Midbrain (tissue), 1 donor: ENCODE measurements at regions not wholly inside any gene's neighbourhood (a gene's known extent, or its start where the extent isn't known, plus 50 kb on each side); places are given as distances from the start of the nearest gene placed in this dataset.
"Not testable (repeated sequence)": the region's sequence is repeated elsewhere in the genome, so short reads cannot be mapped to it uniquely, and the experiment has no call there.

Experiments used
- DNase-seq: peaks from one replicate; lab custom pipeline; 2025; lab: John Stamatoyannopoulos, UW

- DNase-seq = no peak
Measured at GRCh38 chr7:4525884-4526283, 156.2 kb upstream of the FOXK1 start.

GRCh38 chr7:4527988-4528636, 154.0 kb upstream of the FOXK1 start:
- no peak for DNase-seq

DNA sequence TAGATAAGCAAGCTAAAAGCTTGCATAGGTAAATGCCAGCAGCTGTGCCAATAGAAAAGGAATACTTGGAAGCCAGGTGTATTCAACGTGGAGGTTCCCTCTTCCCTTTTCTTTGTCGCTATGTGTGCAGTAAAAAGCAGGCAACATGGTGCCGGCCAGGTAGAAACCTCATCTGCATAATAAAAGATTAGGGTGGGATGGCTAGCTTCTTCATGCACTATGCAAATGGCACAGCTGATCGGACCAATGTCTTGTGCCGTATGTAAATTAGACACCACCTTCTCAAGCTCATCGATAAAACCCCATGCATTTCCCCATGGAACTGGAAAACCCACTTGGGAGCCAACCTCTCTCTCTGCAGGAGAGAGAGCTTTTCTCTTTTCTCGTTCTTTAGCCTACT, 150.9 kb upstream of the FOXK1 start:
- no peak for DNase-seq

DNA sequence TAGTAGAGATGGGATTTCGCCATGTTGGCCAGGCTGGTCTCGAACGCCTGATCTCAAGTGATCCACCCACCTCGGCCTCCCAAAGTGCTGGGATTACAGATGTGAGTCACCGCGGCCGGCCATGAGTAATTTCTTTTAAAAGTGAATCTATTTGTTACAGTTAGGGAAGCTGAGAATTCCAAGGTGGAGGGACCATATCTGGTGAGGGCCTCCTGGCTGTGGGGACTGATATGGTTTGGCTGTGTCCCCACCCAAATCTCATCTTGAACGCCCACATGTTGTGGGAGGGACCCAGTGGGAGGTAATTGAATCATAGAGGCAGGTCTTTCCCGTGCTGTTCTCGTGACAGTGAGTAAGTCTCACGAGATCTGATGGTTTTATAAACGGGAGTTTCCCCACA, 148.8 kb upstream of the FOXK1 start:
- not testable (repeated sequence) for DNase-seq

DNA sequence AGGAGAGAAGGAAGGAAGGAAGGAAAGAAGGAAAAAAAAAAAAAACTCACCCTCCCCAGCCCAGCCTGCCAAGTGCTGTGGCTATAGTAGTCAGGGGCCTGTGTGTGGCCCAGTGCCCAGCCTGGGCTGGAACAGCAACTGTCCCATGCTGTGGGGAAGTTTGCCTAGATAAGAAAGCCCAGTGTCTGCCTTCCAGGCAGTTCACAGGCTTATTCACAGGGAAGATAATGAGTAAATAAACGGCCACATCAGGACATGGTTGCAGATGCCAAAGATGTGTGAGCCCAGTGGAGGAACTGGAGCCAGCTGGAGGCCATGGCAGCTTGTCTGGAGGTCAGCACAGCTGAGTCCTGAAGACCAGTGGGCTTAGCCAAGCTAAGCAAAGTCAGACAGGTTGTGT, 132.4 kb upstream of the FOXK1 start:
- DNase-seq = peak; percentile 42

- DNase-seq = no peak
Measured at GRCh38 chr7:4550117-4550516, 132.0 kb upstream of the FOXK1 start.

- DNase-seq = no peak
Measured at GRCh38 chr7:4552985-4553384, 129.1 kb upstream of the FOXK1 start.

DNA sequence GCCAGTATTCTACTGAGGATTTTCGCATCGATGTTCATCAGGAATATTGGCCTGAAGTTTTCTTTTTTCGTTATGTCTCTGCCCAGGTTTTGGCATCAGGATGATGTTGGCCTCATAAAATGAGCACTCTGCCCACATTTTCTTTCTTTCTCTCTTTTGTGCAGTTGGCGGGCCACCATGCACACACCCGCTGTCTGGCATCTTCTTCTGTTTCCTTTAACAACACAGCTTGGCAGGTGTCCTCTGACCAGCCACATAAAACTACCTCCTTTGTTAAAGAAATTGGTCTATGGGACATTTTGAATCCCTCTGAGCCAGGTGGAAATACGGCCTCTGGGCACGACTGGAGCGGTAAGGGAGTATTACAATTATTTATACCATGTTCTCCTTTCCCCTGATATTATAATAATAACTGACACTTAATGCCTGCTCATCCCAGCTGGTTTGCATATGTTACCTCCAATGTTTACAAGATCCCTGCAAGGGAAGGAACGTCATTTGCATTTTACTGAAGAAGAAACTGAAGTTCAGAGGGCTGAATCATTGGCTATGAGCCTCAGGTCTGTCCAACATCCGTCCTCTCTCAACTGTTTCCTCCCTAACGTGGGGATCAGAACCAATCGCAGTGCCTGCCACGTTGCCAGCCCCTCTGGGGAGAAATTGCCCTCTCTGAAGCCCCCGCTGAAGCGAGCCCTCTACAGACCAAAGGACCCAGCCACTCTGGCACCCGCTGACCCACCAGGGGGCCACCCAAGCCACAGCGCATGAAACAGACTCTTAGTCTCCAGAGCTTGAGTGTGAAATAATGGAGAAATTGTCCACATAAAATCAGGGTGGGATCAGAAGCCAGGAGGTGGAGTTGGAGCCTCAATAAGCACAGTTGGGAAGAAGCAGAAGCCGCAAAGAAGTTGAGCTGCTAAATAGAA, 125.0 kb upstream of the FOXK1 start:
- DNase-seq = peak; percentile 23

- no peak for DNase-seq
Measured at GRCh38 chr7:4561795-4562194, 120.3 kb upstream of the FOXK1 start.

DNA sequence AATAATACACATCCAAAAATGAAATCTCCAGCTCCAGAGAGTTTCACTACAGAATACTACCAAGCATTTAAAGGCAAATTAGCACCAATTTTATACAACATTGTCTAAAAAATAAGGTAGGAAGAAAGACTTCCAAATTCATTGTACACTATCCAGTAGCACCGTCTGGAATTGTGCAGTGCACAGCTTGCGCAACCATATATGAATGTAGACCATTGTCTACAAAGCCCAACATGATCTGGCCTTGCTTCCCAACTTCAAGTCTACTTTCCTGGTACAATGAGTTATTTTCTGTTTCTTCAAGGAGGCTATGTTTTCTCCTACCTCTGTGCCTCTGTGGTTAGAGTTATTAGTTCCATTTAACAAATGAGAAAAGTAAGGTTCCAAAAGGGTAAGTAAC, 115.4 kb upstream of the FOXK1 start:
- no peak for DNase-seq

- DNase-seq = no peak
Measured at GRCh38 chr7:4574851-4575250, 107.2 kb upstream of the FOXK1 start.

DNA sequence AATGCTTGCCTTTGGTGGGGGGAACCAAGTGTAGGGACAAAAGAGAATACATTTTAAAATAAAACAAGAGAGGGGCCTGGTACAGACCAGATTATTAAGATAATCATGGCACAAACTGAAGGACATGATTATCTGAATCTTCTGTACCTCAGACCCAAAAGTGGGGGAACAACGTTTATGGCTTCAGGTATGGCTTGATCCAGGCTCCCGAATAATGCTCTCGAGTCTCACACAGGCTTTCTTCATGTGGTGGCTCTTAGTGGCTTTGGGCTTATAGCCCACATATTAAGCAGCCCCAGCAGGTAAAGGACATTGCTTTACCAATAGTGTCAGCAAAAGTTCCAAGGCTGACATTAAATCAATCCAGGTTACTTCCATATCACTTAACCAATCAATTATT, 106.8 kb upstream of the FOXK1 start:
- DNase-seq = no peak

DNA sequence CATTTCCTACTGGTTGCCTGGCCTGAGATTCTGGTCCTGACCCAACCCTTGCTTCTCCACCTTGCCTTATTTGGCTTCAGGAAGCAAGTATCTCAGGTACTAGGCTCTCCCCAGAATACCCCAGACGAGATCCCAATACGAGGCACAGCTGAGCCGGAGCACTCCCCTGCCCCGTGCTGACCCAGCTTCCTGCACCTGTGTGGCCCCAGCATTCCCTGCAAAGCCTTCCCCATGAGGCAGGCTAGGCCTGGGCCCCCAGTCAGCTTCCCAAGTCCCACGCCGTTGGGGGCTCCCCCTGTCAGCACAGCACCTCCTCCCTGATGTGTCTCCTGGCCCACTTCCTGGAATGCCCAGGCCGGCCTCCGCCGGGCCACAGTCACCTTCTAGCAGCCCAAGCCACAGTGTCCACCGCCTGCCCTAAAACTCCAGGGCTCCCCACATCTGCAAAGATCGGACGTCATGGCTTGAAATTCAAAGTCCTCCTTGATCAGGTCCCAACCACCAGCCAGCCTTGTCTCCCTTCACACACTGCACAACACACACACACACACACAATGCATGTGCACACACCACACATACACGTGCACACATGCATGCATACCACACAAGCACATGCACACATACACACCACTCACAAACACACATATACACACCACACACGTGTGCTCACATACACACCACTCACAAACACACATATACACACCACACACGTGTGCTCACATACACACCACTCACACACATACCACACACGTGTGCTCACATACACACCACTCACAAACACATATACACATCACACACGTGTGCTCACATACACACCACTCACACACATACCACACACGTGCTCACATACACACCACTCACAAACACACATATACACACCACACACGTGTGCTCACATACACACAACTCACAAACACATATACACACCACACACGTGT, 78.9 kb upstream of the FOXK1 start:
- no peak for DNase-seq

- no peak for DNase-seq
Measured at GRCh38 chr7:4603843-4604231, 78.3 kb upstream of the FOXK1 start.

DNA sequence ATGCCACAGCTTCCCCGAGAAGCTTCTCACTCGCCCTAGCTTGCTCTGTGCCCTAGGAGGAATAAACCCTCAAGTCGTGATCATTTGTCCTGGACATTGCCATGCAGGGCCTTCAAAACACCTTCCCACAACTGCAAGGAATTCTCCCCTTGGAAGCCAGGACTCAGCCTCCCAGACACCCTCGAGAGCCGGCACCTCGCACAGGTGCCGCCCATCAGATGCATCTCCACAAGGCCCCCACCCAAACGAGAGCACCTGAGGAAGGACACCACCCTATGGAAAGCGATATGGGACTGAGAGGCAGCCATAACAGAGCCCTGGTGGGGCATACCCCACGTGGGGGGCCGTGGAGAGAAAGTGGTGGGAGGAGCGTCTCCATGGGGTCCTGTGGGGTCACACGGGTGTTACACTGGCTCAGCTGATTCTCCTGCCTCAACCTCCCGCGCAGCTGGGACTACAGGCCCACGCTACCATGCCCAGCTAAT, 77.6 kb upstream of the FOXK1 start:
- no peak for DNase-seq

- DNase-seq = no peak
Measured at GRCh38 chr7:4606797-4607196, 75.3 kb upstream of the FOXK1 start.

GRCh38 chr7:4607311-4607729, 74.8 kb upstream of the FOXK1 start:
- DNase-seq = peak; percentile 16

- DNase-seq = not testable (repeated sequence)
Measured at GRCh38 chr7:4609576-4609975, 72.5 kb upstream of the FOXK1 start.

DNA sequence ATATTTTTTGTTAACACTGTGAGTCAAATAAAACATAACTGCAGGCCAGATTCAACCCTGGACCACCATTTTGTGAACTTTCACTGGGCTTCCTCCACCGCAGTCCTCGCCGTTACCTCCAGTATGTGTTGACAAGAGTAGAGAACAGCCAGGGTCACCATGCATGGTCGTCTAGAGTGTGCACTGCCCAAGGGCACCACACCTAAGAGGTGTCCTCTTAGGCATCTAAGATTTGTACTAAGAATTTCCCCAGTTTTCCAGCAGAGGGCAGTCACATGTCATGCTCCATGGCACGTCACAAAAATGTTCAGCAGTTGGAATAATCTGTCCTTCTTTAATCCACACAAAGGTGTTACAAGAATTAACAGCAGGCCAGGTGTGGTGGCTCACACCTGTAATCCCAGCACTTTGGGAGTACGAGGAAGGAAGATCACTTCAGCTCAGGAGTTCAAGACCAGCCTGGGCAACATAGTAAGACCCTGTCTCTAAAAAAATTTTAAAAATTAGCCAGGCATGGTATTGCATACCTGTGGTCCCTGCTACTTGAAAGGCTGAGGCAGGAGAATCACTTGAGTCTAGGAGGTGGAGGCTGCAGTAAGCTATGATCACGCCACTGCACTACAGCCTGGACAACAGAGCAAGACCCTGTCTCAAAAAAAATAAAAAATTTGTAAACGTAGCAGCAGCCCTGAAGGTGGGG, 71.2 kb upstream of the FOXK1 start:
- peak; percentile 70 for DNase-seq

DNA sequence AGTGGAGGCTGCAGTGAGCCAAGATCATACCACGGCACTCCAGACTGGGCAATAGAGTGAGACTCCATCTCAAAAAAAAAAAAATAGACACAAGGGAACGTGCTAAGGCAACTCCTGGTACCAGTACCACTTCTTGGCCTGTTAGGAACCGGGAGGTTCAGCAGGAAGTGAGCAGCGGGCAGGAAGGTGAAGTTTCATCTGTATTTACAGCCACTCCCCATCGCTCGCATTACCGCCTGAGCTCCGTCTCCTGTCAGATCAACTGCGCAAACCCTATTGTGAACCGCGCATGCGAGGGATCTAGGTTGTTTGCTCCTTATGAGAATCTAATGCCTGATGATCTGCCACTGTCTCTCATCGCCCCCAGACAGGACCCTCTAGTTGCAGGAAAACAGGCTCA, 69.9 kb upstream of the FOXK1 start:
- no peak for DNase-seq
